GM12878 (cell line): ENCODE measurements at regions not wholly inside any gene's neighbourhood (a gene's known extent, or its start where the extent isn't known, plus 50 kb on each side); places are given as distances from the start of the nearest gene placed in this dataset.

ENCODE experiments used
- ATAC-seq: fragments of 200-7000 bp; cut with Tn5 transposase; 3 replicates; pipeline ENCODE4 v1.9.1; 2020; ENCODE audit warnings: mild to moderate bottlenecking, moderate library complexity
- BruUV-seq: library from RNA; stranded (reverse); fragments of 400-500 nt; replicated peaks from 2 replicates; lab custom pipeline; 2021; lab: Mats Ljungman, UMichigan
- CTCF ChIA-PET: fragments of 300-600 bp; sonication (Branson Sonifier 250); formaldehyde crosslinking; extraction: SDS; loops from one replicate; lab custom pipeline; 2021; ENCODE audit warnings: inconsistent platforms; lab: Yijun Ruan, JAX
- POLR2A ChIA-PET: fragments of 350-600 bp; formaldehyde crosslinking; extraction: SDS; loops from one replicate; lab custom pipeline; 2021; ENCODE audit warnings: inconsistent platforms; lab: Charles Lee
- RAD21 ChIA-PET: fragments of 300-600 bp; sonication (Branson Sonifier 250); formaldehyde crosslinking; loops from one replicate; lab custom pipeline; 2023; ENCODE audit warnings: antibody characterized with exemption; ENCODE audit not compliant: unreplicated experiment; lab: Charles Lee
- SMC1A ChIA-PET: fragments of 300-600 bp; sonication (Branson Sonifier 250); formaldehyde crosslinking; loops from one replicate; lab custom pipeline; 2023; ENCODE audit not compliant: unreplicated experiment, uncharacterized antibody; lab: Charles Lee
- DNase-seq: peaks from one replicate; pipeline ENCODE4 v3.0.0-alpha.2; 2011; ENCODE audit warnings: low read depth, low spot score
- FAIRE-seq: peaks from 3 replicates; lab custom pipeline; 2011; peaks lifted over from hg19 to GRCh38; lab: Jason Lieb, UNC
- H2AFZ ChIP-seq: 2 replicates; pipeline ENCODE4 v1.6.0; 2011; ENCODE audit warnings: low read depth, low read length, control low read depth; ENCODE audit not compliant: control insufficient read depth
- H3K27ac ChIP-seq: 2 replicates; pipeline ENCODE4 v1.5.1; 2011; ENCODE audit warnings: control low read depth; ENCODE audit not compliant: control insufficient read depth, insufficient read depth
- H3K27me3 ChIP-seq, 2 experiments: replicated peaks in 1 of 2; 2 replicates each; pipeline versions ENCODE4 v1.6.0 to v1.6.1; 2011; ENCODE audit warnings: low read length in 1 of 2; ENCODE audit not compliant: control insufficient read depth in 2 of 2, insufficient read depth in 2 of 2
- H3K36me3 ChIP-seq, 2 experiments: 2 replicates each; pipeline ENCODE4 v1.5.1; 2011; ENCODE audit warnings: low read length in 1 of 2; ENCODE audit not compliant: control insufficient read depth in 2 of 2, insufficient read depth in 2 of 2
- H3K4me1 ChIP-seq: 2 replicates; pipeline ENCODE4 v1.6.1; 2011; ENCODE audit warnings: mild to moderate bottlenecking, low read length, moderate library complexity, mixed read lengths; ENCODE audit not compliant: control insufficient read depth, insufficient read depth
- H3K4me2 ChIP-seq: 2 replicates; pipeline ENCODE4 v1.6.0; 2011; ENCODE audit warnings: control low read depth; ENCODE audit not compliant: control insufficient read depth, insufficient read depth
- H3K4me3 ChIP-seq: fragments of 200-600 bp; sonication (generic); 2 replicates; pipeline ENCODE4 v1.5.1; 2016
- H3K79me2 ChIP-seq: 2 replicates; pipeline ENCODE4 v1.6.0; 2011; ENCODE audit warnings: low read length; ENCODE audit not compliant: control insufficient read depth, insufficient read depth
- H3K9ac ChIP-seq: 2 replicates; pipeline ENCODE4 v1.8.0; 2011; ENCODE audit warnings: low read length, control low read depth, mixed read lengths; ENCODE audit not compliant: control insufficient read depth, insufficient read depth
- H3K9me3 ChIP-seq: replicated peaks from 3 replicates; pipeline ENCODE4 v1.5.1; 2011; ENCODE audit warnings: mild to moderate bottlenecking, low read length; ENCODE audit not compliant: control insufficient read depth, insufficient read depth
- H4K20me1 ChIP-seq: 2 replicates; pipeline ENCODE4 v1.6.0; 2011; ENCODE audit not compliant: control insufficient read depth, insufficient read depth
- BCL11A ChIP-seq: IDR thresholded peaks from 2 replicates; pipeline ENCODE4 v1.6.1; 2011; ENCODE audit warnings: low read depth, low read length
- E2F8 ChIP-seq: fragments of 450-650 bp; IDR thresholded peaks from 2 replicates; pipeline ENCODE4 v1.6.1; 2018; ENCODE audit warnings: mild to moderate bottlenecking, low read depth, moderate library complexity; ENCODE audit not compliant: partially characterized antibody
- HDAC6 ChIP-seq: fragments of 200-600 bp; sonication (generic); IDR thresholded peaks from one replicate; pipeline ENCODE4 v1.8.0; 2017; ENCODE audit warnings: antibody characterized with exemption; ENCODE audit not compliant: unreplicated experiment
- MLLT1 ChIP-seq: fragments of 450-650 bp; IDR thresholded peaks from 2 replicates; pipeline ENCODE4 v1.6.1; 2016; ENCODE audit warnings: mild to moderate bottlenecking
- NBN ChIP-seq: fragments of 450-650 bp; IDR thresholded peaks from 2 replicates; pipeline ENCODE4 v1.6.1; 2016
- PAX5 ChIP-seq: IDR thresholded peaks from 2 replicates; pipeline ENCODE4 v1.6.1; 2011; ENCODE audit warnings: low read depth, low read length, borderline replicate concordance
- POLR2AphosphoS5 ChIP-seq: IDR thresholded peaks from 2 replicates; pipeline ENCODE4 v1.6.1; 2011; ENCODE audit warnings: mild to moderate bottlenecking, low read length, inconsistent platforms
- RAD21 ChIP-seq: IDR thresholded peaks from 2 replicates; pipeline ENCODE4 v1.6.1; 2011; ENCODE audit warnings: mild to moderate bottlenecking, low read depth, low read length, moderate library complexity; ENCODE audit not compliant: insufficient read depth
- RELB ChIP-seq: fragments of 450-650 bp; IDR thresholded peaks from 2 replicates; pipeline ENCODE4 v1.6.1; 2017; ENCODE audit warnings: low read depth, mild to moderate bottlenecking, moderate library complexity
- REST ChIP-seq: IDR thresholded peaks from 2 replicates; pipeline ENCODE4 v1.6.1; 2012; ENCODE audit warnings: mild to moderate bottlenecking, low read depth, low read length
- SIN3A ChIP-seq: IDR thresholded peaks from 2 replicates; pipeline ENCODE4 v1.6.1; 2012; ENCODE audit warnings: low read depth, low read length, improper control_type of control experiment
- USF2 ChIP-seq: IDR thresholded peaks from 2 replicates; pipeline ENCODE4 v1.6.1; 2011; ENCODE audit warnings: low read depth, low read length, improper control_type of control experiment, borderline replicate concordance
- ZBED1 ChIP-seq: IDR thresholded peaks from 2 replicates; pipeline ENCODE4 v1.6.1; 2016; ENCODE audit warnings: borderline replicate concordance
- ZNF24 ChIP-seq: fragments of 450-650 bp; IDR thresholded peaks from 2 replicates; pipeline ENCODE4 v1.6.1; 2017; ENCODE audit warnings: antibody characterized with exemption, mild to moderate bottlenecking
- WGBS: methylation state at CpG from one replicate; pipeline ENCODE4 v1.1.6; 2016; ENCODE audit warnings: low lambda C conversion rate; ENCODE audit not compliant: insufficient replicate concordance, insufficient coverage; ENCODE audit errors: missing lambda C conversion rate; 5-methylcytosine and 5-hydroxymethylcytosine counted together
- in situ Hi-C: fragments of 300-500 bp; cut with MboI; formaldehyde crosslinking; loops from 9 replicates; pipeline ENCODE4 v1.14.3; 2018; ENCODE audit warnings: mixed read lengths
- intact Hi-C: fragments of 100-400 bp; cut with micrococcal nuclease; formaldehyde crosslinking; loops from one replicate; pipeline ENCODE4 v1.14.2; 2022; ENCODE audit not compliant: unreplicated experiment

- TF ChIP-seq USF2: no peak
- TF ChIP-seq HDAC6: no peak
- TF ChIP-seq POLR2AphosphoS5: no peak
- TF ChIP-seq, all 136 proteins: peak for 0
Measured at GRCh38 chr18:65202091-65202490, 548.7 kb upstream of the CDH7 start (continued).

- no TSS peak for BruUV-seq
- ATAC-seq (no peak), FAIRE-seq (no peak), DNase-seq (no peak)
- Histone ChIP-seq H3K4me2 (no peak overlapping the region), H2AFZ (no peak overlapping the region), H3K79me2 (no peaks in the 10 kb centered on the region), H3K27me3 (no peaks in the 10 kb centered on the region), H3K36me3 (no peaks in the 10 kb centered on the region), H3K9me3 (no peaks in the 10 kb centered on the region), H3K9ac (no peak overlapping the region), H3K27ac (no peak overlapping the region), H3K4me1 (no peaks in the 10 kb centered on the region), H3K4me3 (no peak overlapping the region), H4K20me1 (no peaks in the 10 kb centered on the region)
- intact Hi-C loops: no loop called here
- CTCF ChIA-PET: no interaction called here
- in situ Hi-C loops: no loop called here
- 21% methylated on average over 2 of the region's 2 CpGs for WGBS
- POLR2A ChIA-PET: no interaction called here
- RAD21 ChIA-PET: no interaction called here
- SMC1A ChIA-PET: interaction anchor here (1.0 kb wide), 1 partner anchor 8 kb away, joined by 3 read pairs; no protein-coding TSS in a partner anchor
- TF ChIP-seq NBN: no peak
- no peak for TF ChIP-seq SIN3A
- TF ChIP-seq BCL11A: no peak
- TF ChIP-seq RELB: no peak
- no peak for TF ChIP-seq E2F8
- TF ChIP-seq MLLT1: no peak
- TF ChIP-seq REST: no peak
- no peak for TF ChIP-seq RAD21
- TF ChIP-seq PAX5: no peak
- no peak for TF ChIP-seq ZBED1
- TF ChIP-seq ZNF24: no peak
Measured at GRCh38 chr18:65175681-65176080, 575.1 kb upstream of the CDH7 start.
